ENCODE measurements at regions not wholly inside any gene's neighbourhood (a gene's known extent, or its start where the extent isn't known, plus 50 kb on each side); places are given as distances from the start of the nearest gene placed in this dataset.

DNA sequence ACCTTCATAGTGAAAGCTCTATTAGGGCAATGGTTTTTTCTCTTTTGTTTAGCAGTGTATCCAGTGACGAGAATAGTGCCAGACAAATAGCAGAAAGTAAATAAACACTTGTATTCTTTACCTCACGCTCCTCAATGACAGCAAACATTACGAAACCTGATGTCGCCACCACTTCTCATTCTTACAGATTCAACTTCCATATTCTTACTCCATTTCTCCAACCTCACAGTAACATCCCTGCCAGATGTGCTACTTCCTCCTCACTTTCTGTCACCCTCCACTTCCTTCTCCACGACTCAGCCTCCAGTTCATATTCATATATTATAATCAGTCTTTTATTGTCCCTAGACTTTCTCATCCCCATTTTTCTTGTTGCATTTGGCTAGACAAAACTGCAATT is 1956.2 kb upstream of the AGA start:
- no peak for TF ChIP-seq POLR2A (IDR thresholded peaks at IDR 0.05)
- no peak for TF ChIP-seq CTCF (IDR thresholded peaks at IDR 0.05)
